Thoracic aorta (tissue), 2 donors: ENCODE measurements at regions not wholly inside any gene's neighbourhood (a gene's known extent, or its start where the extent isn't known, plus 50 kb on each side); places are given as distances from the start of the nearest gene placed in this dataset.
"Not testable (repeated sequence)": the region's sequence is repeated elsewhere in the genome, so short reads cannot be mapped to it uniquely, and the experiment has no call there.

Experiments
- ATAC-seq: fragments of 150-250 bp; one replicate; pipeline ENCODE4 v1.8.0; 2017; ENCODE audit warnings: low read depth; ENCODE audit not compliant: insufficient number of reproducible peaks, low FRiP score
- DNase-seq: peaks from one replicate; pipeline ENCODE4 v3.0.0-alpha.2; 2020; ENCODE audit warnings: low spot score
- H3K27ac ChIP-seq, 2 donors: fragments of 200-600 bp; sonication (generic); 1 replicate in 1 of 2; 2 replicates in 1 of 2; pipeline ENCODE4 v1.5.1; 2016; ENCODE audit warnings: mild to moderate bottlenecking in 2 of 2, moderate library complexity in 2 of 2
- H3K27me3 ChIP-seq: fragments of 200-600 bp; sonication (generic); replicated peaks from 2 replicates; pipeline ENCODE4 v1.6.0; 2016; ENCODE audit warnings: mild to moderate bottlenecking; ENCODE audit not compliant: insufficient read depth
- H3K36me3 ChIP-seq: fragments of 200-600 bp; sonication (generic); one replicate; pipeline ENCODE4 v1.5.1; 2016
- H3K4me1 ChIP-seq, 2 donors: fragments of 200-600 bp; sonication (generic); 1 replicate in 1 of 2; 2 replicates in 1 of 2; pipeline versions ENCODE4 v1.5.1 to v1.6.0; 2016; ENCODE audit warnings: low read depth in 2 of 2, mild to moderate bottlenecking in 1 of 2; ENCODE audit not compliant: control insufficient read depth in 1 of 2
- H3K4me3 ChIP-seq: fragments of 200-600 bp; sonication (generic); 2 replicates; pipeline ENCODE4 v1.5.1; 2016; ENCODE audit warnings: mild to moderate bottlenecking
- H3K9me3 ChIP-seq: fragments of 200-600 bp; sonication (generic); 2 replicates; pipeline ENCODE4 v1.5.1; 2016
- CTCF ChIP-seq: fragments of 200-600 bp; sonication (generic); IDR thresholded peaks from one replicate; pipeline ENCODE4 v1.5.1; 2019; ENCODE audit warnings: antibody characterized with exemption

DNA sequence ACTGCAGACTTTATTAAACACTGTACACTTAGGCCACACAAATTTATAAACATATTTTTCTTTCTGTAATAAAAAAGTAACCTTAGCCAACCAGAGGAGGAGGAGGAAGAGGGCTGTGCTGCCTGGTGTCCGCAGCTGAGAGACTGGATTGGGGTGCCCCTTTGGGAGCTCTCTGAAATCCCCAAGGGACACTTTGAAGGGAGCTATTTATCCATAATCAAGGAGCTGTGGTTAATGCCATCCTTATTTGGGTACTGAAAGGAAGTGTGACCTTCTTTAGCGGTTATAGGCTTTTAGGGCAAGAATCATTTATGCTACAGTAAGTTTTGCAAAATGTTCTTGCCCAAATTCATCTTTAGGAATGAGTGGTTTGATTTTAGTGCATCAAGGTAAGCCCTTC, 125.8 kb downstream of the RASSF10 start:
- no peak for ATAC-seq
- DNase-seq: no peak
- Histone ChIP-seq H3K27me3 (no peaks in the 10 kb centered on the region), H3K4me3 (no peak overlapping the region), H3K4me1 (no peaks in the 10 kb centered on the region), H3K27ac (no peak overlapping the region), H3K36me3 (no peaks in the 10 kb centered on the region), H3K9me3 (no peaks in the 10 kb centered on the region)
- TF ChIP-seq CTCF: no peak

- H3K27me3 ChIP-seq: no peaks in the 10 kb centered on the region
- H3K4me3 ChIP-seq: no peak overlapping the region
- TF ChIP-seq CTCF: no peak
- no peaks in the 10 kb centered on the region for H3K4me1 ChIP-seq
- ATAC-seq (no peak), DNase-seq (no peak)
- no peak overlapping the region for H3K27ac ChIP-seq
- H3K36me3 ChIP-seq: no peaks in the 10 kb centered on the region
- no peaks in the 10 kb centered on the region for H3K9me3 ChIP-seq
Measured at GRCh38 chr11:13135385-13136271, 126.5 kb downstream of the RASSF10 start.

DNA sequence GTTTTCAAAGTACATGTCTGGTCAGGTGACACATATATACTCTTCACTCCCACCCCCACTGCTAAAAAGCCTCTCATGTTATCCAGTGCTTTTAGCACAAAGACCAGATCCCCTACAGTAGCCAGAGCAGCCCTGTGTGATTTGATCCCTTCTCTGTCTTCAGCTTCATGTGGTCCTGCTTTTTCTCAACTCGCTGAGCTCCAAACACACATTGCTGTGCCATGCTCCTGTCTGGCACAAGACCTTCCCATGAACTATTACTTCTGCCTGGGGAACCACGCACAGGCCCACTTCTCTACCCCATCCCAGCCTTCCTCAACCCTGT, 127.1 kb downstream of the RASSF10 start:
- DNase-seq (no peak), ATAC-seq (no peak)
- Histone ChIP-seq H3K9me3 (no peaks in the 10 kb centered on the region), H3K36me3 (no peaks in the 10 kb centered on the region), H3K4me3 (no peak overlapping the region), H3K27ac (no peak overlapping the region), H3K27me3 (no peaks in the 10 kb centered on the region), H3K4me1 (no peaks in the 10 kb centered on the region)
- no peak for TF ChIP-seq CTCF

- ATAC-seq: no peak
- H3K27ac ChIP-seq: no peak overlapping the region
- H3K4me3 ChIP-seq: no peak overlapping the region
- DNase-seq: no peak
- TF ChIP-seq CTCF: no peak
- no peaks in the 10 kb centered on the region for H3K9me3 ChIP-seq
- H3K4me1 ChIP-seq: no peaks in the 10 kb centered on the region
- no peaks in the 10 kb centered on the region for H3K36me3 ChIP-seq
- no peaks in the 10 kb centered on the region for H3K27me3 ChIP-seq
Measured at GRCh38 chr11:13137844-13138301, 128.8 kb downstream of the RASSF10 start.

DNA sequence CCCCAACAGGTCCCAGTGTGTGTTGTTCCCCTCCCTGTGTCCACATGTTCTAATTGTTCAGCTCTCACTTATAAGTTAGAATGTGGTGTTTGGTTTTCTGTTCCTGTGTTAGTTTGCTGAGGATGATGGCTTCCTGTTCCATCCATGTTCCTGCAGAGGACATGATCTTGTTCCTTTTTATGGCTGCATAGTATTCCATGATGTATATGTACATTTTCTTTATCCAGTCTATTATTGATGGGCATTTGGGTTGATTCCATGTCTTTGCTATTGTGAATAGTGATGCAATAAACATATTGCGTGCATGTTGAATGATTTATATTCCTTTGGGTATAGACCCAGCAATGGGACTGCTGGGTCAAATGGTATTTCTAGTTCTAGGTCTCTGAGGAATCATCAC, 130.0 kb downstream of the RASSF10 start:
- not testable (repeated sequence) for H3K27ac ChIP-seq, H3K36me3 ChIP-seq, H3K4me3 ChIP-seq, H3K9me3 ChIP-seq, ATAC-seq, DNase-seq, H3K27me3 ChIP-seq, H3K4me1 ChIP-seq
